ENCODE measurements at regions not wholly inside any gene's neighbourhood (a gene's known extent, or its start where the extent isn't known, plus 50 kb on each side); places are given as distances from the start of the nearest gene placed in this dataset.

GRCh38 chr9:78112406-78112805, 80.8 kb upstream of the GNAQ start:
- TF ChIP-seq, protein P1, sequence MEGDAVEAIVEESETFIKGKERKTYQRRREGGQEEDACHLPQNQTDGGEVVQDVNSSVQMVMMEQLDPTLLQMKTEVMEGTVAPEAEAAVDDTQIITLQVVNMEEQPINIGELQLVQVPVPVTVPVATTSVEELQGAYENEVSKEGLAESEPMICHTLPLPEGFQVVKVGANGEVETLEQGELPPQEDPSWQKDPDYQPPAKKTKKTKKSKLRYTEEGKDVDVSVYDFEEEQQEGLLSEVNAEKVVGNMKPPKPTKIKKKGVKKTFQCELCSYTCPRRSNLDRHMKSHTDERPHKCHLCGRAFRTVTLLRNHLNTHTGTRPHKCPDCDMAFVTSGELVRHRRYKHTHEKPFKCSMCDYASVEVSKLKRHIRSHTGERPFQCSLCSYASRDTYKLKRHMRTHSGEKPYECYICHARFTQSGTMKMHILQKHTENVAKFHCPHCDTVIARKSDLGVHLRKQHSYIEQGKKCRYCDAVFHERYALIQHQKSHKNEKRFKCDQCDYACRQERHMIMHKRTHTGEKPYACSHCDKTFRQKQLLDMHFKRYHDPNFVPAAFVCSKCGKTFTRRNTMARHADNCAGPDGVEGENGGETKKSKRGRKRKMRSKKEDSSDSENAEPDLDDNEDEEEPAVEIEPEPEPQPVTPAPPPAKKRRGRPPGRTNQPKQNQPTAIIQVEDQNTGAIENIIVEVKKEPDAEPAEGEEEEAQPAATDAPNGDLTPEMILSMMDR (IDR thresholded peaks at IDR 0.05) = no peak
- TF ChIP-seq POLR2A (IDR thresholded peaks at IDR 0.05; ENCODE audit: low read depth) = no peak
